Prostate gland (tissue), 2 donors: ENCODE measurements at regions not wholly inside any gene's neighbourhood (a gene's known extent, or its start where the extent isn't known, plus 50 kb on each side); places are given as distances from the start of the nearest gene placed in this dataset.
"Not testable (repeated sequence)": the region's sequence is repeated elsewhere in the genome, so short reads cannot be mapped to it uniquely, and the experiment has no call there.

Source experiments
- DNase-seq: peaks from one replicate; pipeline ENCODE4 v3.0.0-alpha.2; 2019; ENCODE audit warnings: low spot score
- H3K27ac ChIP-seq, 2 donors: fragments of 200-600 bp; sonication (generic); 2 replicates each; pipeline ENCODE4 v1.5.1; 2017 to 2019
- H3K27me3 ChIP-seq: fragments of 200-600 bp; sonication (generic); replicated peaks from 2 replicates; pipeline ENCODE4 v1.5.1; 2019; ENCODE audit not compliant: insufficient read depth
- H3K36me3 ChIP-seq, 2 donors: fragments of 200-600 bp; sonication (generic); 1 replicate in 1 of 2; 2 replicates in 1 of 2; pipeline versions ENCODE4 v1.5.1 to v1.8.1; 2017 to 2019
- H3K4me1 ChIP-seq: fragments of 200-600 bp; sonication (generic); replicated peaks from 2 replicates; pipeline ENCODE4 v1.5.1; 2019
- H3K4me3 ChIP-seq, 2 donors: fragments of 200-600 bp; sonication (generic); 2 replicates each; pipeline ENCODE4 v1.5.1; 2017 to 2019
- H3K9me3 ChIP-seq: fragments of 200-600 bp; sonication (generic); 2 replicates; pipeline ENCODE4 v1.5.1; 2017
- POLR2A ChIP-seq: fragments of 450-650 bp; IDR thresholded peaks from one replicate; pipeline ENCODE4 v1.6.1; 2016; ENCODE audit warnings: antibody characterized with exemption, mild to moderate bottlenecking
- POLR2AphosphoS5 ChIP-seq: sonication (generic); formaldehyde crosslinking; IDR thresholded peaks from one replicate; pipeline ENCODE4 v1.6.1; 2017; ENCODE audit warnings: antibody characterized with exemption
- WGBS: methylation state at CpG from one replicate; pipeline ENCODE4 v1.1.5; 2018; 5-methylcytosine and 5-hydroxymethylcytosine counted together
- intact Hi-C: fragments of 100-400 bp; cut with DNase I; formaldehyde crosslinking; loops from one replicate; pipeline ENCODE4 v1.14.2; 2022
- TF ChIP-seq, protein P1 (sequence below), 4 experiments: fragments of 200-600 bp in 2 of 4; fragments of 450-650 bp in 2 of 4; sonication (generic) in 2 of 4; IDR thresholded peaks; 1 replicate in 3 of 4; 2 replicates in 1 of 4; pipeline ENCODE4 v1.5.1; 2016 to 2019; ENCODE audit warnings: antibody characterized with exemption in 4 of 4, mild to moderate bottlenecking in 2 of 4, moderate library complexity in 2 of 4

DNA sequence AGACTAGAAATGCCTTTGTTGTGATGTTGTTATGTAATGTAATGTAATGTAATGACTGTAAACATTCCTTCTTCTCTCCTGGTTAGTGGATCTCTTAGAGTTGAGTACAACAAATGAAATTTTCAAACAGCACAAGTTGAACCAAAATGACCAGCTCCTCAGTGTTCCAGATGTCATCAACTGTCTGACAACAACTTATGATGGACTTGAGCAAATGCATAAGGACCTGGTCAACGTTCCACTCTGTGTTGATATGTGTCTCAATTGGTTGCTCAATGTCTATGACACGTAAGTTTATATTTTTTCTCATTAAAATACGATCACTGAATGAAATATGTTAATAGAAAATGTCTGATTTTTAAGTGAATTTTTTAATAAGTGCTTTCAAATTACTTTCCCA is 496.7 kb downstream of the UTRN start:
- intact Hi-C loops, result no loop called here
- Histone ChIP-seq H3K27ac (no peak overlapping the region), H3K9me3 (no peaks in the 10 kb centered on the region), H3K4me3 (no peak overlapping the region), H3K27me3 (no peaks in the 10 kb centered on the region), H3K36me3 (no peaks in the 10 kb centered on the region), H3K4me1 (no peaks in the 10 kb centered on the region)
- TF ChIP-seq, protein P1, sequence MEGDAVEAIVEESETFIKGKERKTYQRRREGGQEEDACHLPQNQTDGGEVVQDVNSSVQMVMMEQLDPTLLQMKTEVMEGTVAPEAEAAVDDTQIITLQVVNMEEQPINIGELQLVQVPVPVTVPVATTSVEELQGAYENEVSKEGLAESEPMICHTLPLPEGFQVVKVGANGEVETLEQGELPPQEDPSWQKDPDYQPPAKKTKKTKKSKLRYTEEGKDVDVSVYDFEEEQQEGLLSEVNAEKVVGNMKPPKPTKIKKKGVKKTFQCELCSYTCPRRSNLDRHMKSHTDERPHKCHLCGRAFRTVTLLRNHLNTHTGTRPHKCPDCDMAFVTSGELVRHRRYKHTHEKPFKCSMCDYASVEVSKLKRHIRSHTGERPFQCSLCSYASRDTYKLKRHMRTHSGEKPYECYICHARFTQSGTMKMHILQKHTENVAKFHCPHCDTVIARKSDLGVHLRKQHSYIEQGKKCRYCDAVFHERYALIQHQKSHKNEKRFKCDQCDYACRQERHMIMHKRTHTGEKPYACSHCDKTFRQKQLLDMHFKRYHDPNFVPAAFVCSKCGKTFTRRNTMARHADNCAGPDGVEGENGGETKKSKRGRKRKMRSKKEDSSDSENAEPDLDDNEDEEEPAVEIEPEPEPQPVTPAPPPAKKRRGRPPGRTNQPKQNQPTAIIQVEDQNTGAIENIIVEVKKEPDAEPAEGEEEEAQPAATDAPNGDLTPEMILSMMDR (IDR thresholded peaks at IDR 0.05), result no peak
- TF ChIP-seq POLR2AphosphoS5 (no peak), POLR2A (no peak)
- 90% methylated on average over 3 of the region's 3 CpGs for WGBS
- DNase-seq, result no peak

DNA sequence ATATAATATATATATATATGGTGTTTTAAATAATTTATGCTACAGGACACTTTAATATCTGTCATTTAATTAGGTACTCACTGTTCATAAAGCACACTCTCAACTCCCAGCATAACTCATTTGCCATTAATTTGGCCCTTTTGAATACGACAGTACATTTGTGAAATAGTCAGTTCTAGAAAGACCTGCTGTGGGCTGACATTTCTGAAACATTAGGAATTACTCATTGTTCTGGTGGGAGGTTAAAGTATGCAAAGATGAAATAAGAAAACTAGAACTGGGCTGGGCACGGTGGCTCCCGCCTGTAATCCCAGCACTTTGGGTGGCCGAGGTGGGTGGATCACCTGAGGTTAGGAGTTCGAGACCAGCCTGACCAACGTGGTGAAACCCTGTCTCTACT is 497.5 kb downstream of the UTRN start:
- TF ChIP-seq, protein P1 (IDR thresholded peaks at IDR 0.05), result no peak
- TF ChIP-seq POLR2AphosphoS5, result no peak
- no peak for TF ChIP-seq POLR2A
- no peak for DNase-seq
- no peaks in the 10 kb centered on the region for H3K27me3 ChIP-seq
- no peaks in the 10 kb centered on the region for H3K36me3 ChIP-seq
- H3K9me3 ChIP-seq, result no peaks in the 10 kb centered on the region
- H3K4me1 ChIP-seq, result no peaks in the 10 kb centered on the region
- WGBS, result 94% methylated on average over 6 of the region's 6 CpGs
- no peak overlapping the region for H3K27ac ChIP-seq
- intact Hi-C loops, result no loop called here
- no peak overlapping the region for H3K4me3 ChIP-seq

DNA sequence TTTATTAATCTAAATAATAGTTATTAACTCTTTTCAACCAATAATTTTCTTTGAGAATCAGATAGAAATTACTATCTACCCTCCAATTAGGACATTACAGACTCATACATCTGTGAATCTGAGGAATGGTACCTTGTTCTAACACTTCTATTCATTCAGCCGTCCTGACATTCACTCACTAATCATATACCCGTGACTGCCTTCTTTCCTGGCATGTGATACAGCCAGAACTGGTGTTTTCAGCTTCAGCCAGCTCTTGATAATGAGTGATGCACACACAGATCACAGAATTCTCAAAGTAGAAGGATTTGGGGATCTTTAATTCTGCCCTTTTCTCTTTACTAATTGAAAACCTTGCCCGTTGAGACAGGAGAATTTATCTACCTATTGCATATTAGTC is 499.9 kb downstream of the UTRN start:
- Histone ChIP-seq H3K4me3 (no peak overlapping the region), H3K36me3 (no peaks in the 10 kb centered on the region), H3K27ac (no peak overlapping the region), H3K4me1 (no peaks in the 10 kb centered on the region), H3K27me3 (no peaks in the 10 kb centered on the region), H3K9me3 (no peaks in the 10 kb centered on the region)
- 88% methylated on average over 3 of the region's 3 CpGs for WGBS
- DNase-seq, result no peak
- no peak for TF ChIP-seq POLR2AphosphoS5
- no peak for TF ChIP-seq POLR2A
- TF ChIP-seq, protein P1 (IDR thresholded peaks at IDR 0.05), result no peak
- intact Hi-C loops, result no loop called here

DNA sequence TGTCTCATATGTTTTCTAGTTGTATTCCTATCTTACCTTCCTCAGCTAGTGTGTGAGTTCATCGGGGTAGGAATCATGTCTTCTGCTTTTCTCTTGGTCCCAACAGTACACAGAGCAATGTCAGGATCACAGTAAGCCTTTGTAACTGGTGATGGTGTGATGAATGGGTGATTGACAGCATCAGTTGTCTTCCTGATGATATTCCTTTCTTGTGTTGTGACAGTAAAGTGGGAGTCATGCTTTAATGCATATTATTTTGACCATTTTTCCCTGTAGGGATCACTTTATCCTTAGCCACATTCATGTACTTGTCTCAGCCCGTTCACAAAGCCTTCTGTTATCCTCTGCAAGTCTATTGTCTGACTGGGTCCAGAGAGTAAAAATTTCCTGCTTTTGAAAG is 501.7 kb downstream of the UTRN start:
- DNase-seq, result no peak
- WGBS, result 76% methylated on average over 2 of the region's 2 CpGs
- no peaks in the 10 kb centered on the region for H3K36me3 ChIP-seq

DNA sequence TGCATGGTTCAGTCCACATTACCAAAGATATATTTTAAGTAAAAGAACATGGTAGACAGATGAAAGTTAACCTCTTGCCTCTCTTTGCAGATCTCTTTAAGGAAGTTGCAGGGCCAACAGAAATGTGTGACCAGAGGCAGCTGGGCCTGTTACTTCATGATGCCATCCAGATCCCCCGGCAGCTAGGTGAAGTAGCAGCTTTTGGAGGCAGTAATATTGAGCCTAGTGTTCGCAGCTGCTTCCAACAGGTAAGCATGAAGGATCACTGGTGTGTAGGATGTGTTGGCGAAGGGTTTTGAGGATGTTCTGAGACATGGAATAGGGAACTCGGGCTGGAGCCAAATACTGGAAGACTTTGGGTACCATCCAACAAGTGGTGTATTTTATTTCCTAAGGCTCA is 508.6 kb downstream of the UTRN start:
- intact Hi-C loops, result no loop called here

More for the DNA sequence above, 501.7 kb downstream of the UTRN start:
- intact Hi-C loops, result no loop called here
- H3K27ac ChIP-seq, result no peak overlapping the region
- H3K9me3 ChIP-seq, result no peaks in the 10 kb centered on the region
- no peaks in the 10 kb centered on the region for H3K4me1 ChIP-seq
- TF ChIP-seq, protein P1 (IDR thresholded peaks at IDR 0.05), result no peak
- no peak for TF ChIP-seq POLR2A
- no peak for TF ChIP-seq POLR2AphosphoS5
- no peaks in the 10 kb centered on the region for H3K27me3 ChIP-seq
- H3K4me3 ChIP-seq, result no peak overlapping the region

DNA sequence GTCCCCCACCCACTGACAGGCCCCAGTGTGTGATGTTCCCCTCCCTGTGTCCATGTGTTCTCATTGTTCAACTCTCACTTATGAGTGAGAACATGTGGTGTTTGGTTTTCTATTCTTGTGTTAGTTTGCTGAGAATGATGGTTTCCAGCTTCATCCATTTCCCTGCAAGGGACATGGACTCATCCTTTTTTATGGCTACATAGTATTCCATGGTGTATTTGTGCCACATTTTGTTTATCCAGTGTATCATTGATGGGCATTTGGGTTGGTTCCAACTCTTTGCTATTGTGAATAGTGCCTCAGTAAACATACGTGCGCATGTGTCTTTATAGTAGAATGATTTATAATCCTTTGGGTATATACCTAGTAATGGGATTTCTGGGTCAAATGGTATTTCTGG is 509.9 kb downstream of the UTRN start:
- H3K27ac ChIP-seq, DNase-seq, H3K27me3 ChIP-seq, intact Hi-C loops, H3K4me3 ChIP-seq, H3K36me3 ChIP-seq, H3K9me3 ChIP-seq, H3K4me1 ChIP-seq: not testable (repeated sequence)
- 97% methylated on average over 2 of the region's 2 CpGs for WGBS

More for the DNA sequence above, 508.6 kb downstream of the UTRN start:
- WGBS, result 78% methylated on average over 4 of the region's 4 CpGs
- Histone ChIP-seq H3K9me3 (no peaks in the 10 kb centered on the region), H3K27me3 (no peaks in the 10 kb centered on the region), H3K27ac (no peak overlapping the region), H3K4me3 (no peak overlapping the region), H3K4me1 (no peaks in the 10 kb centered on the region), H3K36me3 (no peaks in the 10 kb centered on the region)
- no peak for DNase-seq
- TF ChIP-seq POLR2AphosphoS5 (no peak), POLR2A (no peak)
- TF ChIP-seq, protein P1 (IDR thresholded peaks at IDR 0.05), result no peak
